DOHH2 (cell line): ENCODE measurements at regions not wholly inside any gene's neighbourhood (a gene's known extent, or its start where the extent isn't known, plus 50 kb on each side); places are given as distances from the start of the nearest gene placed in this dataset.

Experiments used
- EZH2phosphoT487 ChIP-seq: fragments of 200-600 bp; sonication (generic); IDR thresholded peaks from 2 replicates; pipeline ENCODE4 v1.6.1; 2017; ENCODE audit warnings: borderline replicate concordance, mild to moderate bottlenecking, antibody characterized with exemption, low read length, moderate library complexity, mixed read lengths
- TF ChIP-seq, protein P1 (sequence below): fragments of 200-600 bp; sonication (generic); IDR thresholded peaks from one replicate; pipeline ENCODE4 v1.5.1; 2014; ENCODE audit warnings: antibody characterized with exemption, mild to moderate bottlenecking, low read depth, low read length; ENCODE audit not compliant: poor library complexity, severe bottlenecking

DNA sequence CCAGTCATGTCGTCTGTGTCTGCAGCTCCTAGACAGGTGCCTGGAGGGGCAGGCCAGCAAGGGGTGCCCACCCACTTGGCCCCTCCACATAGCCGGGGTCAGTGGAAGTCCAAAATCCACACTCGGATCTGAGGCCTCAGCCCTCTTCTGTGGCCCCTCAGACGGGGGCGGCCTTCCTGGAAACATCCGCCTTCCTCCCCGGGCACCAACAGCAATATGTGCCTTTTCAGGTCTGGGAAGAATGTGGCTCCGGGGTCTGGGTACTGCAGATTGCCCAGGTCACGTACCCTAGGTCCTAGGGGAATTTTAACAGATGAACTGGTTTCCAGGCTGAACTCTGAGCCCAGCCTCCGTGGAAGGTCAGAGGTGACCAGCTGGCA lies 208.6 kb downstream of the CTTN start:
- TF ChIP-seq EZH2phosphoT487: no peak
- TF ChIP-seq, protein P1, sequence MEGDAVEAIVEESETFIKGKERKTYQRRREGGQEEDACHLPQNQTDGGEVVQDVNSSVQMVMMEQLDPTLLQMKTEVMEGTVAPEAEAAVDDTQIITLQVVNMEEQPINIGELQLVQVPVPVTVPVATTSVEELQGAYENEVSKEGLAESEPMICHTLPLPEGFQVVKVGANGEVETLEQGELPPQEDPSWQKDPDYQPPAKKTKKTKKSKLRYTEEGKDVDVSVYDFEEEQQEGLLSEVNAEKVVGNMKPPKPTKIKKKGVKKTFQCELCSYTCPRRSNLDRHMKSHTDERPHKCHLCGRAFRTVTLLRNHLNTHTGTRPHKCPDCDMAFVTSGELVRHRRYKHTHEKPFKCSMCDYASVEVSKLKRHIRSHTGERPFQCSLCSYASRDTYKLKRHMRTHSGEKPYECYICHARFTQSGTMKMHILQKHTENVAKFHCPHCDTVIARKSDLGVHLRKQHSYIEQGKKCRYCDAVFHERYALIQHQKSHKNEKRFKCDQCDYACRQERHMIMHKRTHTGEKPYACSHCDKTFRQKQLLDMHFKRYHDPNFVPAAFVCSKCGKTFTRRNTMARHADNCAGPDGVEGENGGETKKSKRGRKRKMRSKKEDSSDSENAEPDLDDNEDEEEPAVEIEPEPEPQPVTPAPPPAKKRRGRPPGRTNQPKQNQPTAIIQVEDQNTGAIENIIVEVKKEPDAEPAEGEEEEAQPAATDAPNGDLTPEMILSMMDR: no peak
